ENCODE measurements at regions not wholly inside any gene's neighbourhood (a gene's known extent, or its start where the extent isn't known, plus 50 kb on each side); places are given as distances from the start of the nearest gene placed in this dataset.

DNA sequence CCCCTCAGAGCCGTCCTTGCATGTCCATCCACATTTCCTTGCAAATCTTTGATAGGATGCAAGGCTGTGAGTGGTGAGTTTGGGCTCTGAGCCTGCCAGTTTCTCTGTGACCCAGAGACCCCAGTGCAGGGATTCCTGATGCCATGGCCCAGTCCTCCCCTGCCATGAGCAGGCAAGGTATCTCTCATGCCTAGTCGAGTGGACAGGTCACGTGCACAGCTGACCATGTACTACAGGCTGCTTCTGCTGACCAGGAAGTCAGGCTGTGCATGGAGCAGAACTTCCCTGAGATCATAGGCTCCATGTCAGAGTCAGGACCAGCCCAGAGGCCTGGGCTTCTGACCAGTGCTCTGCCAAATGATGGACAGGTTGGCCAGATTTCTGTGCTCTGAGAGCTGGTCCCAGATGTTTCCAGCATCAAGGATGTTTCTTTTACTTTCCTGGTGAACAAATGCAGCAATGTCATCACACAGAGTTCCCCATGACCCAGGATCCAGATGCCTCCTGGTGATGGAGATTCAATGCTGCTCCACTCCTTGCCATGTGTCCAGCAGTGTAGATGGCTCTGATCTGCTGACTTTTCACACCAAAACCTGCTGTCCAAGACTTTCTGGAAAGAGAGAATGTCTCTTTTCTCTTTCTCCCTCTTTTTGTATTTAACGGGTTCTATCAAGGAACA lies 321.6 kb upstream of the HS6ST1 start:
- no peak for DNase-seq (ENCODE audit: low read depth)
- TF ChIP-seq, protein P1, sequence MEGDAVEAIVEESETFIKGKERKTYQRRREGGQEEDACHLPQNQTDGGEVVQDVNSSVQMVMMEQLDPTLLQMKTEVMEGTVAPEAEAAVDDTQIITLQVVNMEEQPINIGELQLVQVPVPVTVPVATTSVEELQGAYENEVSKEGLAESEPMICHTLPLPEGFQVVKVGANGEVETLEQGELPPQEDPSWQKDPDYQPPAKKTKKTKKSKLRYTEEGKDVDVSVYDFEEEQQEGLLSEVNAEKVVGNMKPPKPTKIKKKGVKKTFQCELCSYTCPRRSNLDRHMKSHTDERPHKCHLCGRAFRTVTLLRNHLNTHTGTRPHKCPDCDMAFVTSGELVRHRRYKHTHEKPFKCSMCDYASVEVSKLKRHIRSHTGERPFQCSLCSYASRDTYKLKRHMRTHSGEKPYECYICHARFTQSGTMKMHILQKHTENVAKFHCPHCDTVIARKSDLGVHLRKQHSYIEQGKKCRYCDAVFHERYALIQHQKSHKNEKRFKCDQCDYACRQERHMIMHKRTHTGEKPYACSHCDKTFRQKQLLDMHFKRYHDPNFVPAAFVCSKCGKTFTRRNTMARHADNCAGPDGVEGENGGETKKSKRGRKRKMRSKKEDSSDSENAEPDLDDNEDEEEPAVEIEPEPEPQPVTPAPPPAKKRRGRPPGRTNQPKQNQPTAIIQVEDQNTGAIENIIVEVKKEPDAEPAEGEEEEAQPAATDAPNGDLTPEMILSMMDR (conservative IDR thresholded peaks at IDR 0.05; ENCODE audit: low read depth, low read length), result no peak
- H3K4me3 ChIP-seq (ENCODE audit: low read depth, low read length), result no peak overlapping the region

DNA sequence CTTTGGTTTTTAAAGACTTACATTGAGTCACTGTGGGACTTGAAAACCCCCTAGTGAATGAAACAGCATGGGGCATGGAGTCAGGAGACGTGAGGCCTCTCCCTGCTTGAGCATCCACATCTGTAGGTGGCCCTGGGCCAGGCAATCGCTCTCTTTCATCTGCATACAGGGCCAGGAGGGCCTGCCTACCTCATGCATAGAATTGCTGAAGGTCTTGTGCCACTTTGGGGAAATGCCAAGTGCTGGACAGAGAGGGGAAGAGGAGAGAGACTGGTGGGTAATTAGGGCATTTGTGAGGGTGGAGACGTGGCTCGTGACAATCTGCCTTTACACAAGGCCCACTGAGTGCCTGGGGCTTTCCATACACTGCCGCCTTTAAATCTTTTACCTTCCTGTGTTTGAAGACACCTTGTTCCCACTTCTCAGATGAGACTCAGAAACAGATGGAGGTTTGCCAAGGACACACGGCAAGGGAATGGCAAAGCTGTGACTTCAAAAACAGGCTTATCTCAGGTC lies 322.2 kb upstream of the HS6ST1 start:
- TF ChIP-seq, protein P1 (conservative IDR thresholded peaks at IDR 0.05; ENCODE audit: low read depth, low read length), result no peak
- no peak for DNase-seq (ENCODE audit: low read depth)
- no peak overlapping the region for H3K4me3 ChIP-seq (ENCODE audit: low read depth, low read length)

DNA sequence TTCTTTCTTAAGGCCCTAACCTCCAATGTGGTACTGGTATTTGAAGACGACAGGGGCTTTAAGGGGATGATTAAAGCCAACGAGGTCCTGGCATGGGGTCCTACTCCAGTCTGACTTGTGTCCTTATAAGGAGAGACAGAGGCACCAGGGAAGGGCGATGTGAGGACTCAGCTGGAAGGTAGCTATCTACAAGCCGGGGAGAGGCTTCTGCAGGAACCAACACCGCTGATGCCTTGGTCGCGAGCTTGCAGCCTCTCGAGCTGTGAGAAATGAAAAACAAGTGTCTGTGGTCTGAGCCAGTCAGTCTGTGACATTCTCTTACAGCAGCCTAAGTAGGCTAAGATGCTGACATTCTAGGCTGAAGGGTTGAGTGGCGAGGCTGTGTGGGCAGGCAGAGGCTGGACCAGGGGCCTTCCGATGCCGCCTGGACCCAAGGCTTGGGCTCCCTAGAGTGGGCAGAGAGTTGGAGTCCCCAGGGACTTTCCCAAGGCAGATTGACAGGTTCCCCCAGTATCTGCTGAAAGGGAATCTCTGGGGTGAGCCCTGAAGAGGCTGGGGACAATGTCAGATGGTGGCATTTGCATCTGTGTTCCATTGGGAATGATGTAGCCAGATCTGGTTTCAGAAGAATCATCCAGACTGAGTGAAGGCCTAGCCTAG lies 322.9 kb upstream of the HS6ST1 start:
- TF ChIP-seq, protein P1 (conservative IDR thresholded peaks at IDR 0.05; ENCODE audit: low read depth, low read length), result no peak
- no peak for DNase-seq (ENCODE audit: low read depth)

DNA sequence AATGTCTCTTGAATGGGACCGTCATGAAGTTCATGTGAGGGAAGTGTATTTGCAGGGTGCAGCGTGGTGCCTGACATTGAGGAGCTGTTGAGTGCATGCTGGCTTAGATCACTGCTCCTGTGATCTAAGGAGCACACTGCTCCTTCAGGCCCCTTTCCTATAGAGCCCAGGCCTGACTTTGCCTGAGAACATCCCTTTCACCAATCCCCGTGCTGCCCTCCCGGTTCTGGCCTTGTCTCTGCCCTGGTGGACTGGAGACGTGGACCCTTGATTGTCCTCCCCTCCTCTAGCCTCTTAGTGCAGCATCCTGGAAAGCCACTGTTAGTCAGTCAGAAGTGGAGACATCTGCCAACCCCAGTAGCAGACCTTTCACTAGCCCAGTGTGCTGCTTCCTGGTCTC lies 323.6 kb upstream of the HS6ST1 start:
- TF ChIP-seq, protein P1 (conservative IDR thresholded peaks at IDR 0.05; ENCODE audit: low read depth, low read length), result no peak
- DNase-seq (ENCODE audit: low read depth), result no peak

More for the DNA sequence above, 322.9 kb upstream of the HS6ST1 start:
- no peak overlapping the region for H3K4me3 ChIP-seq (ENCODE audit: low read depth, low read length)

DNA sequence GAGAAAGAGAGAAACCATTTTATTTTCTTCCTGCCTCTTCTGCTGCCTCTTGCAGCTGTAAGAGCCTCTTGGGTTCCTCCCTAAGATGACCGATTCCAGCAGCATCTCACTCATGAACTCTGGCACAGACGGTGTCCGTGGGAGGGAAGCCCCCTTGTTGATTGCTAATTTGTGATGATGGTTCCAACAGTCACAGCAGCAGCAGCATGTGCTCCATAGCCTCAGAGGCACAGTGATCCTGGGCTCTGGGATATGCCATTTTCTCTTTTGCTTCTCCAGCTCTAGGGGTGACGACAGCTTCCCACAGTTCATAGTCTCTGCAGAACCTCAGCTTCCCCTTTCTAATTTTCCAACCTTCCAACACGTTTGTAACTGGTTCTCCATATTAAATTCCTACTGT lies 324.2 kb upstream of the HS6ST1 start:
- no peak for DNase-seq (ENCODE audit: low read depth)
- TF ChIP-seq, protein P1 (conservative IDR thresholded peaks at IDR 0.05; ENCODE audit: low read depth, low read length), result no peak
- no peak overlapping the region for H3K4me3 ChIP-seq (ENCODE audit: low read depth, low read length)

More for the DNA sequence above, 323.6 kb upstream of the HS6ST1 start:
- no peak overlapping the region for H3K4me3 ChIP-seq (ENCODE audit: low read depth, low read length)

DNA sequence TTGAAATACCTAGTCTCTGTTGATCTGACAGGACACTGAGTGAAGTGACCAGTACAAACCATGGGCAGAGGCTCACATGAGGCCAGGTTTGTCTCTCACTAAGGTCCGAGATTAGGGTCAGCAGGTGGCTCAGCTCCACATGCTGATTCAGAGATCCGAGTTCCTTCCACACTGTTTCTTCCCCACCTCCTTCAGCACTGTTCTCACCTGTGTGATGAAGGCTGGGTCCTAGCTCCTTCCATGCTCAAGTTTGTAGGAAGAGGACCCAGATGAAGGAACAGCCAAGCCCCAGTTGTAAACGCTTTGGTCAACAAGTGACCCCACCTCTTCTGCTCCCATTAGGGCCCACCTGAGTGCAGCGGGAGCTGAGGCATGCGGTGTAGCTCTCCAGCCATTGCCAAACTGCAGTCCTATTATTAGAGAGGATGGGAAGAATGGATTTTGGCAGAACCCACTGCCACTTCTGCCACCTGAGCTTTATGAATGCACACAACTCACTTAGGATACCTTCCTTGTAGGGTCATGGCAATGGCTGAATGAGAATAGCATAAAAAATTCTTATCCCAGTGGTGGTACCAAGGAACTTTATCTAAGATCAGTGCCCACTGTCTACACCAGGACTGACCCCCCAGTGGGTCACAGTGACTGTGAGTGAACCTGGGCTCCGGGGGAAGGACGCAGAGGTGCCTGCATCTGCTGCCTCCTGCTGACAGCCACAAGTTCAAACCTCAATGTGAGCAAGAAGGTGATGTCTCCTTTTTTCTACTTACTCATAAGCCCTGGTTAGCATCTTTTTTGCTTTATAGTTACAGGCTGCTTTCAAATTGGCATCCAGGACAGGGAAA lies 324.8 kb upstream of the HS6ST1 start:
- TF ChIP-seq, protein P1 (conservative IDR thresholded peaks at IDR 0.05; ENCODE audit: low read depth, low read length), result no peak
- no peak for DNase-seq (ENCODE audit: low read depth)

More for the DNA sequence above, 324.8 kb upstream of the HS6ST1 start:
- H3K4me3 ChIP-seq (ENCODE audit: low read depth, low read length), result no peak overlapping the region
